Glutamatergic neuron (in vitro differentiated cells): ENCODE measurements at regions not wholly inside any gene's neighbourhood (a gene's known extent, or its start where the extent isn't known, plus 50 kb on each side); places are given as distances from the start of the nearest gene placed in this dataset.

ENCODE experiments used
- DNase-seq: peaks from one replicate; pipeline ENCODE4 v3.0.0; 2022
- H3K27ac Mint-ChIP-seq: one replicate; pipeline ENCODE4 v1.8.0; 2020; ENCODE audit warnings: mild to moderate bottlenecking, mixed read lengths, inconsistent platforms; ENCODE audit not compliant: unreplicated experiment
- H3K27me3 Mint-ChIP-seq: one replicate; pipeline ENCODE4 v1.8.0; 2020; ENCODE audit warnings: mild to moderate bottlenecking, moderate library complexity, mixed read lengths, inconsistent platforms; ENCODE audit not compliant: unreplicated experiment
- H3K36me3 Mint-ChIP-seq: one replicate; pipeline ENCODE4 v1.8.0; 2020; ENCODE audit warnings: mild to moderate bottlenecking, mixed read lengths, inconsistent platforms; ENCODE audit not compliant: unreplicated experiment
- H3K4me1 Mint-ChIP-seq: one replicate; pipeline ENCODE4 v1.8.0; 2020; ENCODE audit warnings: mild to moderate bottlenecking, low read depth, mixed read lengths, inconsistent platforms; ENCODE audit not compliant: unreplicated experiment
- H3K4me3 Mint-ChIP-seq: one replicate; pipeline ENCODE4 v1.8.0; 2020; ENCODE audit warnings: mild to moderate bottlenecking, mixed read lengths, inconsistent platforms; ENCODE audit not compliant: unreplicated experiment
- H3K9me3 Mint-ChIP-seq: one replicate; pipeline ENCODE4 v1.8.0; 2020; ENCODE audit warnings: mild to moderate bottlenecking, moderate library complexity, mixed read lengths, inconsistent platforms; ENCODE audit not compliant: unreplicated experiment
- CTCF ChIP-seq: fragments of 200-600 bp; sonication (generic); IDR thresholded peaks from one replicate; pipeline ENCODE4 v1.5.0; 2021; ENCODE audit not compliant: partially characterized antibody, unreplicated experiment

- TF ChIP-seq CTCF: no peak
- Mint-ChIP-seq H3K4me1 (peaks cover 10% of the 10 kb centered on the region), H3K4me3 (no peak overlapping the region), H3K27me3 (no peaks in the 10 kb centered on the region), H3K9me3 (peaks cover 2% of the 10 kb centered on the region), H3K36me3 (no peaks in the 10 kb centered on the region), H3K27ac (no peak overlapping the region)
- DNase-seq: no peak
Observed at GRCh38 chr5:14959399-14960119, 88.0 kb upstream of the ANKH start.

GRCh38 chr5:14958188-14958587 is 86.6 kb upstream of the ANKH start:
- TF ChIP-seq CTCF: no peak
- H3K27ac Mint-ChIP-seq: no peak overlapping the region
- H3K4me3 Mint-ChIP-seq: no peak overlapping the region
- H3K4me1 Mint-ChIP-seq: peaks cover 20% of the 10 kb centered on the region
- no peaks in the 10 kb centered on the region for H3K36me3 Mint-ChIP-seq
- no peaks in the 10 kb centered on the region for H3K27me3 Mint-ChIP-seq
- DNase-seq: no peak
- peaks cover 2% of the 10 kb centered on the region for H3K9me3 Mint-ChIP-seq

- H3K27me3 Mint-ChIP-seq: peaks cover 2% of the 10 kb centered on the region
- TF ChIP-seq CTCF: no peak
- H3K9me3 Mint-ChIP-seq: peaks cover 2% of the 10 kb centered on the region
- peaks cover 29% of the 10 kb centered on the region for H3K4me1 Mint-ChIP-seq
- no peaks in the 10 kb centered on the region for H3K36me3 Mint-ChIP-seq
- DNase-seq: no peak
- H3K4me3 Mint-ChIP-seq: no peak overlapping the region
- no peak overlapping the region for H3K27ac Mint-ChIP-seq
Observed at GRCh38 chr5:14956423-14957046, 85.0 kb upstream of the ANKH start.

GRCh38 chr5:14954616-14955343 is 83.2 kb upstream of the ANKH start:
- Mint-ChIP-seq H3K4me3 (no peak overlapping the region), H3K36me3 (peaks cover 3% of the 10 kb centered on the region), H3K9me3 (peaks cover 3% of the 10 kb centered on the region), H3K27me3 (peaks cover 3% of the 10 kb centered on the region), H3K4me1 (peaks cover 39% of the 10 kb centered on the region), H3K27ac (peak overlapping the region; percentile 43)
- peak; percentile 34 for DNase-seq
- TF ChIP-seq CTCF: no peak
